ENCODE measurements at regions not wholly inside any gene's neighbourhood (a gene's known extent, or its start where the extent isn't known, plus 50 kb on each side); places are given as distances from the start of the nearest gene placed in this dataset.
"Not testable (repeated sequence)": the region's sequence is repeated elsewhere in the genome, so short reads cannot be mapped to it uniquely, and the experiment has no call there.

GRCh38 chr17:34030601-34031000, 224.5 kb upstream of the CCL2 start:
- TF ChIP-seq CTCF (IDR thresholded peaks at IDR 0.05; ENCODE audit: low read length); EZH2 (IDR thresholded peaks at IDR 0.05; ENCODE audit: borderline replicate concordance, low read length): not testable (repeated sequence)
